GM12878 (cell line): ENCODE measurements at regions not wholly inside any gene's neighbourhood (a gene's known extent, or its start where the extent isn't known, plus 50 kb on each side); places are given as distances from the start of the nearest gene placed in this dataset.

Source experiments
- ATAC-seq: fragments of 200-7000 bp; cut with Tn5 transposase; 3 replicates; pipeline ENCODE4 v1.9.1; 2020; ENCODE audit warnings: mild to moderate bottlenecking, moderate library complexity
- BruUV-seq: library from RNA; stranded (reverse); fragments of 400-500 nt; replicated peaks from 2 replicates; lab custom pipeline; 2021; lab: Mats Ljungman, UMichigan
- CTCF ChIA-PET: fragments of 300-600 bp; sonication (Branson Sonifier 250); formaldehyde crosslinking; extraction: SDS; loops from one replicate; lab custom pipeline; 2021; ENCODE audit warnings: inconsistent platforms; lab: Yijun Ruan, JAX
- POLR2A ChIA-PET: fragments of 350-600 bp; formaldehyde crosslinking; extraction: SDS; loops from one replicate; lab custom pipeline; 2021; ENCODE audit warnings: inconsistent platforms; lab: Charles Lee
- RAD21 ChIA-PET: fragments of 300-600 bp; sonication (Branson Sonifier 250); formaldehyde crosslinking; loops from one replicate; lab custom pipeline; 2023; ENCODE audit warnings: antibody characterized with exemption; ENCODE audit not compliant: unreplicated experiment; lab: Charles Lee
- SMC1A ChIA-PET: fragments of 300-600 bp; sonication (Branson Sonifier 250); formaldehyde crosslinking; loops from one replicate; lab custom pipeline; 2023; ENCODE audit not compliant: unreplicated experiment, uncharacterized antibody; lab: Charles Lee
- DNase-seq: peaks from one replicate; pipeline ENCODE4 v3.0.0-alpha.2; 2011; ENCODE audit warnings: low read depth, low spot score
- FAIRE-seq: peaks from 3 replicates; lab custom pipeline; 2011; peaks lifted over from hg19 to GRCh38; lab: Jason Lieb, UNC
- H2AFZ ChIP-seq: 2 replicates; pipeline ENCODE4 v1.6.0; 2011; ENCODE audit warnings: low read depth, low read length, control low read depth; ENCODE audit not compliant: control insufficient read depth
- H3K27ac ChIP-seq: 2 replicates; pipeline ENCODE4 v1.5.1; 2011; ENCODE audit warnings: control low read depth; ENCODE audit not compliant: control insufficient read depth, insufficient read depth
- H3K27me3 ChIP-seq, 2 experiments: replicated peaks in 1 of 2; 2 replicates each; pipeline versions ENCODE4 v1.6.0 to v1.6.1; 2011; ENCODE audit warnings: low read length in 1 of 2; ENCODE audit not compliant: control insufficient read depth in 2 of 2, insufficient read depth in 2 of 2
- H3K36me3 ChIP-seq, 2 experiments: 2 replicates each; pipeline ENCODE4 v1.5.1; 2011; ENCODE audit warnings: low read length in 1 of 2; ENCODE audit not compliant: control insufficient read depth in 2 of 2, insufficient read depth in 2 of 2
- H3K4me1 ChIP-seq: 2 replicates; pipeline ENCODE4 v1.6.1; 2011; ENCODE audit warnings: mild to moderate bottlenecking, low read length, moderate library complexity, mixed read lengths; ENCODE audit not compliant: control insufficient read depth, insufficient read depth
- H3K4me2 ChIP-seq: 2 replicates; pipeline ENCODE4 v1.6.0; 2011; ENCODE audit warnings: control low read depth; ENCODE audit not compliant: control insufficient read depth, insufficient read depth
- H3K4me3 ChIP-seq: fragments of 200-600 bp; sonication (generic); 2 replicates; pipeline ENCODE4 v1.5.1; 2016
- H3K79me2 ChIP-seq: 2 replicates; pipeline ENCODE4 v1.6.0; 2011; ENCODE audit warnings: low read length; ENCODE audit not compliant: control insufficient read depth, insufficient read depth
- H3K9ac ChIP-seq: 2 replicates; pipeline ENCODE4 v1.8.0; 2011; ENCODE audit warnings: low read length, control low read depth, mixed read lengths; ENCODE audit not compliant: control insufficient read depth, insufficient read depth
- H3K9me3 ChIP-seq: replicated peaks from 3 replicates; pipeline ENCODE4 v1.5.1; 2011; ENCODE audit warnings: mild to moderate bottlenecking, low read length; ENCODE audit not compliant: control insufficient read depth, insufficient read depth
- H4K20me1 ChIP-seq: 2 replicates; pipeline ENCODE4 v1.6.0; 2011; ENCODE audit not compliant: control insufficient read depth, insufficient read depth
- EGR1 ChIP-seq, 2 experiments: IDR thresholded peaks; 1 replicate in 1 of 2; 2 replicates in 1 of 2; pipeline ENCODE4 v1.6.1; 2011 to 2012; ENCODE audit warnings: low read depth in 2 of 2, low read length in 2 of 2, borderline replicate concordance in 1 of 2, mild to moderate bottlenecking in 1 of 2, moderate library complexity in 1 of 2
- ETV6 ChIP-seq, 2 experiments: fragments of 450-650 bp in 1 of 2; IDR thresholded peaks in 1 of 2; conservative IDR thresholded peaks in 1 of 2; 2 replicates each; pipeline ENCODE4 v1.6.1; 2014; ENCODE audit warnings: antibody characterized with exemption in 1 of 2, borderline replicate concordance in 1 of 2, low read depth in 1 of 2, mild to moderate bottlenecking in 1 of 2, moderate library complexity in 1 of 2
- GATAD2B ChIP-seq: fragments of 450-650 bp; conservative IDR thresholded peaks from 2 replicates; pipeline ENCODE4 v1.6.1; 2017; ENCODE audit warnings: low read depth, mild to moderate bottlenecking, moderate library complexity
- HCFC1 ChIP-seq: fragments of 150-350 bp; IDR thresholded peaks from 2 replicates; pipeline ENCODE4 v1.6.1; 2014; ENCODE audit warnings: low read length
- KAT2A ChIP-seq: conservative IDR thresholded peaks from 2 replicates; pipeline ENCODE4 v1.6.1; 2011; ENCODE audit warnings: low read depth, low read length; ENCODE audit not compliant: control insufficient read depth
- RB1 ChIP-seq: fragments of 450-650 bp; formaldehyde crosslinking; IDR thresholded peaks from 2 replicates; pipeline ENCODE4 v1.6.1; 2017; ENCODE audit warnings: mild to moderate bottlenecking, borderline replicate concordance
- RUNX3 ChIP-seq: IDR thresholded peaks from 2 replicates; pipeline ENCODE4 v1.6.1; 2012; ENCODE audit warnings: low read length, inconsistent platforms
- STAT1 ChIP-seq: fragments of 450-650 bp; conservative IDR thresholded peaks from 2 replicates; pipeline ENCODE4 v1.6.1; 2014; ENCODE audit warnings: antibody characterized with exemption, mild to moderate bottlenecking
- SUPT20H ChIP-seq: IDR thresholded peaks from 2 replicates; pipeline ENCODE4 v1.6.1; 2011; ENCODE audit warnings: low read depth, mild to moderate bottlenecking, low read length, moderate library complexity, borderline replicate concordance; ENCODE audit not compliant: control insufficient read depth
- TARDBP ChIP-seq: IDR thresholded peaks from 2 replicates; pipeline ENCODE4 v1.6.1; 2016; ENCODE audit warnings: borderline replicate concordance
- WGBS: methylation state at CpG from one replicate; pipeline ENCODE4 v1.1.6; 2016; ENCODE audit warnings: low lambda C conversion rate; ENCODE audit not compliant: insufficient replicate concordance, insufficient coverage; ENCODE audit errors: missing lambda C conversion rate; 5-methylcytosine and 5-hydroxymethylcytosine counted together
- in situ Hi-C: fragments of 300-500 bp; cut with MboI; formaldehyde crosslinking; loops from 9 replicates; pipeline ENCODE4 v1.14.3; 2018; ENCODE audit warnings: mixed read lengths
- intact Hi-C: fragments of 100-400 bp; cut with micrococcal nuclease; formaldehyde crosslinking; loops from one replicate; pipeline ENCODE4 v1.14.2; 2022; ENCODE audit not compliant: unreplicated experiment
- TF ChIP-seq, protein P1 (sequence below): fragments of 450-650 bp; IDR thresholded peaks from 2 replicates; pipeline ENCODE4 v1.6.1; 2017; ENCODE audit warnings: mild to moderate bottlenecking, moderate library complexity
- TF ChIP-seq, protein P2 (sequence below): fragments of 450-650 bp; IDR thresholded peaks from 2 replicates; pipeline ENCODE4 v1.6.1; 2017; ENCODE audit warnings: antibody characterized with exemption, mild to moderate bottlenecking, moderate library complexity

DNA sequence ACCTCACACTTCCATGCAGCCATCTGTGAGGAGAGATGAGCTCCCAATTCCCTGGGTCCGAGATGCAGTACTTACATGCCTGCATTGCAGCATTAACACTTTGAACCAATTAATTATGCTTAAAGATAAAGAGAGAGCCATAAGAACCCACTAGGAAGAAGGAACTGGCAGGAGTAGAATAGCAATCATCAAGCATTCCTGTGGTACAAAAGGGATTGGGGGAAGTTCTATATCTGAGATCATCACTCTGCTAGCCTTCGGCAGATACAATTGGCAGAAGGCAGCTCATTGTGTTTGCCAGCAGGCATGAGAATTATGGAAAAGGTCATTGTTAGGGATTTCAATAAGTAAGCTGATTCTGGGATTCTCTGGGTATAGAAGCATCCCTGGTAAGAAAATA lies 891.4 kb downstream of the NTRK3 start:
- ChIA-PET RAD21 (no interaction called here), CTCF (no interaction called here), SMC1A (no interaction called here), POLR2A (no interaction called here)
- H3K9ac ChIP-seq = no peak overlapping the region
- DNase-seq (no peak), FAIRE-seq (no peak), ATAC-seq (no peak)
- H4K20me1 ChIP-seq = no peaks in the 10 kb centered on the region
- no peaks in the 10 kb centered on the region for H3K36me3 ChIP-seq
- no peak overlapping the region for H3K27ac ChIP-seq
- no TSS peak for BruUV-seq
- H3K4me3 ChIP-seq = no peak overlapping the region
- 19% methylated on average over 2 of the region's 2 CpGs for WGBS
- TF ChIP-seq, protein P1, sequence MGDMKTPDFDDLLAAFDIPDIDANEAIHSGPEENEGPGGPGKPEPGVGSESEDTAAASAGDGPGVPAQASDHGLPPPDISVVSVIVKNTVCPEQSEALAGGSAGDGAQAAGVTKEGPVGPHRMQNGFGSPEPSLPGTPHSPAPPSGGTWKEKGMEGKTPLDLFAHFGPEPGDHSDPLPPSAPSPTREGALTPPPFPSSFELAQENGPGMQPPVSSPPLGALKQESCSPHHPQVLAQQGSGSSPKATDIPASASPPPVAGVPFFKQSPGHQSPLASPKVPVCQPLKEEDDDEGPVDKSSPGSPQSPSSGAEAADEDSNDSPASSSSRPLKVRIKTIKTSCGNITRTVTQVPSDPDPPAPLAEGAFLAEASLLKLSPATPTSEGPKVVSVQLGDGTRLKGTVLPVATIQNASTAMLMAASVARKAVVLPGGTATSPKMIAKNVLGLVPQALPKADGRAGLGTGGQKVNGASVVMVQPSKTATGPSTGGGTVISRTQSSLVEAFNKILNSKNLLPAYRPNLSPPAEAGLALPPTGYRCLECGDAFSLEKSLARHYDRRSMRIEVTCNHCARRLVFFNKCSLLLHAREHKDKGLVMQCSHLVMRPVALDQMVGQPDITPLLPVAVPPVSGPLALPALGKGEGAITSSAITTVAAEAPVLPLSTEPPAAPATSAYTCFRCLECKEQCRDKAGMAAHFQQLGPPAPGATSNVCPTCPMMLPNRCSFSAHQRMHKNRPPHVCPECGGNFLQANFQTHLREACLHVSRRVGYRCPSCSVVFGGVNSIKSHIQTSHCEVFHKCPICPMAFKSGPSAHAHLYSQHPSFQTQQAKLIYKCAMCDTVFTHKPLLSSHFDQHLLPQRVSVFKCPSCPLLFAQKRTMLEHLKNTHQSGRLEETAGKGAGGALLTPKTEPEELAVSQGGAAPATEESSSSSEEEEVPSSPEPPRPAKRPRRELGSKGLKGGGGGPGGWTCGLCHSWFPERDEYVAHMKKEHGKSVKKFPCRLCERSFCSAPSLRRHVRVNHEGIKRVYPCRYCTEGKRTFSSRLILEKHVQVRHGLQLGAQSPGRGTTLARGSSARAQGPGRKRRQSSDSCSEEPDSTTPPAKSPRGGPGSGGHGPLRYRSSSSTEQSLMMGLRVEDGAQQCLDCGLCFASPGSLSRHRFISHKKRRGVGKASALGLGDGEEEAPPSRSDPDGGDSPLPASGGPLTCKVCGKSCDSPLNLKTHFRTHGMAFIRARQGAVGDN = no peak
- no peaks in the 10 kb centered on the region for H3K9me3 ChIP-seq
- no peaks in the 10 kb centered on the region for H3K27me3 ChIP-seq
- intact Hi-C loops = no loop called here
- no peaks in the 10 kb centered on the region for H3K79me2 ChIP-seq
- in situ Hi-C loops = no loop called here
- H2AFZ ChIP-seq = no peak overlapping the region
- H3K4me1 ChIP-seq = no peaks in the 10 kb centered on the region
- H3K4me2 ChIP-seq = no peak overlapping the region

DNA sequence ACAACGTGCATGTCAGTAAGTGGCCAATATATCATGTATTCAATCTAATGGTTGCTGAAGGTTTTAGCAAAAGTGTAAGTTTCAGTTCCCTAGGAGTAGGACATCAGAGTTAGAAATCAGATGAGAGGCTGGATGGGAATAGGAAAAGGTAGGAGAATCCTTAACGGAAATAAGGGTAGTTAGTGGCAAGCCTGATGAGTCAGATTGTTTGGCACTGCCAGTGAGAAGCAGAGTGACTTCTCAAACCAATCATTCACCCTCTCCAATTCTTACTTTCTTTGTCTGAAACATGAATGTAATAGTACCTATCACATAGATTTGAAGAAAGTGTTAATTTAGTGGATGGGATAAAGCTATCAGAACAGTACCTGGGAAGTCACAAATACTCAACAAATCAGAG lies 894.0 kb downstream of the NTRK3 start:
- POLR2A ChIA-PET = no interaction called here
- in situ Hi-C loops (no loop called here), intact Hi-C loops (no loop called here)
- SMC1A ChIA-PET = no interaction called here
- ATAC-seq (no peak), FAIRE-seq (no peak), DNase-seq (no peak)
- no peak overlapping the region for H2AFZ ChIP-seq
- no peaks in the 10 kb centered on the region for H3K27me3 ChIP-seq
- no peaks in the 10 kb centered on the region for H3K36me3 ChIP-seq
- H3K4me2 ChIP-seq = no peak overlapping the region
- BruUV-seq = no TSS peak
- CTCF ChIA-PET = no interaction called here
- RAD21 ChIA-PET = no interaction called here
- WGBS = 21% methylated on average over 2 of the region's 2 CpGs
- H3K4me1 ChIP-seq = no peaks in the 10 kb centered on the region
- no peaks in the 10 kb centered on the region for H3K79me2 ChIP-seq
- no peak overlapping the region for H3K9ac ChIP-seq
- H4K20me1 ChIP-seq = no peaks in the 10 kb centered on the region
- H3K27ac ChIP-seq = no peak overlapping the region
- H3K9me3 ChIP-seq = no peaks in the 10 kb centered on the region
- H3K4me3 ChIP-seq = no peak overlapping the region
- TF ChIP-seq RUNX3 (no peak), SUPT20H (no peak), ETV6 (conservative IDR thresholded peaks at IDR 0.05 in 1 of 2, IDR thresholded peaks at IDR 0.05 in 1 of 2; ENCODE audit: borderline replicate concordance in 1 of 2, low read depth in 1 of 2) (no peak), TARDBP (no peak), HCFC1 (no peak), RB1 (no peak), STAT1 (no peak), EGR1 (IDR thresholded peaks at IDR 0.05; ENCODE audit: borderline replicate concordance in 1 of 2, low read depth in 2 of 2, low read length in 2 of 2) (no peak), GATAD2B (no peak), KAT2A (no peak)
- TF ChIP-seq, protein P2, sequence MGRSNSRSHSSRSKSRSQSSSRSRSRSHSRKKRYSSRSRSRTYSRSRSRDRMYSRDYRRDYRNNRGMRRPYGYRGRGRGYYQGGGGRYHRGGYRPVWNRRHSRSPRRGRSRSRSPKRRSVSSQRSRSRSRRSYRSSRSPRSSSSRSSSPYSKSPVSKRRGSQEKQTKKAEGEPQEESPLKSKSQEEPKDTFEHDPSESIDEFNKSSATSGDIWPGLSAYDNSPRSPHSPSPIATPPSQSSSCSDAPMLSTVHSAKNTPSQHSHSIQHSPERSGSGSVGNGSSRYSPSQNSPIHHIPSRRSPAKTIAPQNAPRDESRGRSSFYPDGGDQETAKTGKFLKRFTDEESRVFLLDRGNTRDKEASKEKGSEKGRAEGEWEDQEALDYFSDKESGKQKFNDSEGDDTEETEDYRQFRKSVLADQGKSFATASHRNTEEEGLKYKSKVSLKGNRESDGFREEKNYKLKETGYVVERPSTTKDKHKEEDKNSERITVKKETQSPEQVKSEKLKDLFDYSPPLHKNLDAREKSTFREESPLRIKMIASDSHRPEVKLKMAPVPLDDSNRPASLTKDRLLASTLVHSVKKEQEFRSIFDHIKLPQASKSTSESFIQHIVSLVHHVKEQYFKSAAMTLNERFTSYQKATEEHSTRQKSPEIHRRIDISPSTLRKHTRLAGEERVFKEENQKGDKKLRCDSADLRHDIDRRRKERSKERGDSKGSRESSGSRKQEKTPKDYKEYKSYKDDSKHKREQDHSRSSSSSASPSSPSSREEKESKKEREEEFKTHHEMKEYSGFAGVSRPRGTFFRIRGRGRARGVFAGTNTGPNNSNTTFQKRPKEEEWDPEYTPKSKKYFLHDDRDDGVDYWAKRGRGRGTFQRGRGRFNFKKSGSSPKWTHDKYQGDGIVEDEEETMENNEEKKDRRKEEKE = no peak
